Panc1 (cell line): ENCODE measurements at regions not wholly inside any gene's neighbourhood (a gene's known extent, or its start where the extent isn't known, plus 50 kb on each side); places are given as distances from the start of the nearest gene placed in this dataset.

Experiments used
- ATAC-seq: fragments of 200-7000 bp; cut with Tn5 transposase; 2 replicates; pipeline ENCODE4 v1.9.1; 2020; ENCODE audit warnings: mild to moderate bottlenecking, moderate library complexity
- BruUV-seq: library from RNA; stranded (reverse); fragments of 400-500 nt; replicated peaks from 2 replicates; lab custom pipeline; 2021; lab: Mats Ljungman, UMichigan
- CTCF ChIA-PET: fragments of 300-600 bp; sonication (Branson Sonifier 250); formaldehyde crosslinking; loops from one replicate; lab custom pipeline; 2022; ENCODE audit warnings: antibody characterized with exemption; lab: Charles Lee
- POLR2A ChIA-PET: fragments of 300-600 bp; sonication (Branson Sonifier 250); formaldehyde crosslinking; loops from one replicate; lab custom pipeline; 2022; ENCODE audit warnings: antibody characterized with exemption; lab: Charles Lee
- DNase-seq: peaks from one replicate; pipeline ENCODE4 v3.0.0-alpha.2; 2010; ENCODE audit warnings: low read depth, low spot score
- H3K27ac ChIP-seq: 2 replicates; pipeline ENCODE4 v1.5.1; 2011; ENCODE audit warnings: mild to moderate bottlenecking, low read length, inconsistent platforms
- H3K27me3 ChIP-seq: fragments of 200-500 bp; sonication (Bioruptor generic); 2 replicates; pipeline ENCODE4 v1.6.0; 2014; ENCODE audit warnings: low read length, inconsistent platforms; ENCODE audit not compliant: control insufficient read depth, insufficient read depth
- H3K36me3 ChIP-seq: fragments of 200-500 bp; sonication (Bioruptor generic); 2 replicates; pipeline ENCODE4 v1.5.1; 2014; ENCODE audit warnings: inconsistent platforms, mild to moderate bottlenecking, low read length, moderate library complexity; ENCODE audit not compliant: control insufficient read depth, insufficient read depth
- H3K4me1 ChIP-seq: 2 replicates; pipeline ENCODE4 v1.5.1; 2011; ENCODE audit warnings: inconsistent platforms, mild to moderate bottlenecking, low read length, moderate library complexity; ENCODE audit not compliant: control insufficient read depth, insufficient read depth
- H3K4me3 ChIP-seq, 2 experiments: 2 replicates each; pipeline ENCODE4 v1.5.1; 2011 to 2012; ENCODE audit warnings: low read depth in 2 of 2, low read length in 2 of 2, mild to moderate bottlenecking in 2 of 2, inconsistent platforms in 1 of 2, moderate library complexity in 1 of 2
- H3K9me3 ChIP-seq: fragments of 200-500 bp; sonication (Bioruptor generic); 2 replicates; pipeline ENCODE4 v1.5.1; 2014; ENCODE audit warnings: low read depth, mild to moderate bottlenecking, inconsistent platforms, low read length, moderate library complexity; ENCODE audit not compliant: control insufficient read depth, insufficient read depth
- CTCF ChIP-seq: fragments of 450-650 bp; IDR thresholded peaks from 2 replicates; pipeline ENCODE4 v1.5.1; 2017; ENCODE audit warnings: mild to moderate bottlenecking
- POLR2AphosphoS5 ChIP-seq: IDR thresholded peaks from 2 replicates; pipeline ENCODE4 v1.6.1; 2012; ENCODE audit warnings: mild to moderate bottlenecking, low read depth, low read length, moderate library complexity
- SIN3A ChIP-seq: IDR thresholded peaks from 2 replicates; pipeline ENCODE4 v1.6.1; 2012; ENCODE audit warnings: low read depth, mild to moderate bottlenecking, low read length, moderate library complexity, borderline replicate concordance; ENCODE audit not compliant: insufficient read depth
- TCF7L2 ChIP-seq: IDR thresholded peaks from 2 replicates; pipeline ENCODE4 v1.6.1; 2011; ENCODE audit warnings: mild to moderate bottlenecking, low read depth, low read length, inconsistent platforms
- in situ Hi-C: cut with HindIII; loops from 2 replicates; pipeline ENCODE4 v1.10.0; 2016; ENCODE audit warnings: low sequenced_read_pairs, low pct_unique_long_range_greater_than_20kb
- intact Hi-C: fragments of 100-400 bp; cut with micrococcal nuclease; formaldehyde crosslinking; loops from one replicate; pipeline ENCODE4 v1.10.0; 2022; ENCODE audit not compliant: unreplicated experiment
- TF ChIP-seq, protein P1 (sequence below), 2 experiments: IDR thresholded peaks; 2 replicates each; pipeline ENCODE4 v1.6.1; 2011 to 2012; ENCODE audit warnings: low read depth in 2 of 2, control low read depth in 1 of 2, low read length in 1 of 2, mild to moderate bottlenecking in 1 of 2, moderate library complexity in 1 of 2; ENCODE audit not compliant: insufficient read depth in 1 of 2

DNA sequence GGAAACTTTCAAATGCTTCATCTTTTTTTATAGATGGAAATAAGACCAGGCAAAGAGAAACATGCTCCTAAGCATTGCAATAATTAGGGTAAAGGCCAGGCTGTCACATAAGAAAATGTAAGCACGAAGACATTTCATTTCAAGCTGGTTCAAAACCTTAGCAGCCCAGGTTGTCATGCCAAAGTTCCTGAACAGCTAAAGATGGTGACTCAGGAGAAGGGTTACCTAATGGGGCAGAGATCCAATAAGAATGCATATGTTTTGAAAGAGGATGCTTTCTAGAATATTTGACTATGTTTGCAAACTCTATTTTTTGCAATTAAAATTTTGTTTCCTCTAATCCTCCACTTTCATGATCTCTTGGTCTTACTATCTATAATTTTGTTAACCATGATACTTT lies 65.6 kb upstream of the PHACTR2 start:
- ATAC-seq (no peak), DNase-seq (no peak)
- in situ Hi-C loops (no loop called here), intact Hi-C loops (no loop called here)
- TF ChIP-seq TCF7L2 (no peak), CTCF (no peak), SIN3A (no peak), POLR2AphosphoS5 (no peak)
- TF ChIP-seq, protein P1, sequence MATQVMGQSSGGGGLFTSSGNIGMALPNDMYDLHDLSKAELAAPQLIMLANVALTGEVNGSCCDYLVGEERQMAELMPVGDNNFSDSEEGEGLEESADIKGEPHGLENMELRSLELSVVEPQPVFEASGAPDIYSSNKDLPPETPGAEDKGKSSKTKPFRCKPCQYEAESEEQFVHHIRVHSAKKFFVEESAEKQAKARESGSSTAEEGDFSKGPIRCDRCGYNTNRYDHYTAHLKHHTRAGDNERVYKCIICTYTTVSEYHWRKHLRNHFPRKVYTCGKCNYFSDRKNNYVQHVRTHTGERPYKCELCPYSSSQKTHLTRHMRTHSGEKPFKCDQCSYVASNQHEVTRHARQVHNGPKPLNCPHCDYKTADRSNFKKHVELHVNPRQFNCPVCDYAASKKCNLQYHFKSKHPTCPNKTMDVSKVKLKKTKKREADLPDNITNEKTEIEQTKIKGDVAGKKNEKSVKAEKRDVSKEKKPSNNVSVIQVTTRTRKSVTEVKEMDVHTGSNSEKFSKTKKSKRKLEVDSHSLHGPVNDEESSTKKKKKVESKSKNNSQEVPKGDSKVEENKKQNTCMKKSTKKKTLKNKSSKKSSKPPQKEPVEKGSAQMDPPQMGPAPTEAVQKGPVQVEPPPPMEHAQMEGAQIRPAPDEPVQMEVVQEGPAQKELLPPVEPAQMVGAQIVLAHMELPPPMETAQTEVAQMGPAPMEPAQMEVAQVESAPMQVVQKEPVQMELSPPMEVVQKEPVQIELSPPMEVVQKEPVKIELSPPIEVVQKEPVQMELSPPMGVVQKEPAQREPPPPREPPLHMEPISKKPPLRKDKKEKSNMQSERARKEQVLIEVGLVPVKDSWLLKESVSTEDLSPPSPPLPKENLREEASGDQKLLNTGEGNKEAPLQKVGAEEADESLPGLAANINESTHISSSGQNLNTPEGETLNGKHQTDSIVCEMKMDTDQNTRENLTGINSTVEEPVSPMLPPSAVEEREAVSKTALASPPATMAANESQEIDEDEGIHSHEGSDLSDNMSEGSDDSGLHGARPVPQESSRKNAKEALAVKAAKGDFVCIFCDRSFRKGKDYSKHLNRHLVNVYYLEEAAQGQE (IDR thresholded peaks at IDR 0.05; ENCODE audit: insufficient read depth in 1 of 2, low read depth in 2 of 2, low read length in 1 of 2), result no peak
- ChIA-PET POLR2A (no interaction called here), CTCF (no interaction called here)
- no peak overlapping the region for H3K4me3 ChIP-seq
- no peaks in the 10 kb centered on the region for H3K27me3 ChIP-seq
- no peak overlapping the region for H3K27ac ChIP-seq
- BruUV-seq, result no TSS peak
- H3K4me1 ChIP-seq, result 0 out of 2 replicates have a peak, but pooled peaks cover 3% of the 10 kb centered on the region
- no peaks in the 10 kb centered on the region for H3K36me3 ChIP-seq
- no peaks in the 10 kb centered on the region for H3K9me3 ChIP-seq

DNA sequence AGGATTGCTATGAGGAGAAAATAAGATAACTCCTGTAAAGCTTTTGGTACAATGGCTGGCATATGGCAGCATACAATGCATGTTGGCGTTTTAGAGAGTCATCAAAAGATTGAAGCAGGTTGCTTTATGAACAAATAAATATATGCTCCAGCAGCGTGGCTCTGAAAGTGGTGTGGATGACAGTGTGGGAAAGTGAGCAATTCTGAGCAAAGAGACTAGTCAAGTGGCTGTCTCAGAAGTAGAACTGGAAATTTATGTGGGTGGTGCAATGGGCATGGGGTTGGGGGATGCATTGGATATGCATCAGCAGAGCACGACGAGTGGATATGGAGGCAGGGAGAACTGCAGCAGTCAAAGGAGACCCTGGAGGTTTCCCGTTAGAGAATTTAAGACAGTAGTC lies 66.2 kb upstream of the PHACTR2 start:
- 0 out of 2 replicates have a peak, but pooled peaks cover 3% of the 10 kb centered on the region for H3K4me1 ChIP-seq
- DNase-seq (no peak), ATAC-seq (no peak)
- H3K27ac ChIP-seq, result no peak overlapping the region
- no peak overlapping the region for H3K4me3 ChIP-seq
- no peak for TF ChIP-seq TCF7L2
- TF ChIP-seq, protein P1 (IDR thresholded peaks at IDR 0.05; ENCODE audit: insufficient read depth in 1 of 2, low read depth in 2 of 2, low read length in 1 of 2), result no peak
- no peak for TF ChIP-seq CTCF
- TF ChIP-seq POLR2AphosphoS5, result no peak
- TF ChIP-seq SIN3A, result no peak
- H3K27me3 ChIP-seq, result no peaks in the 10 kb centered on the region
- no peaks in the 10 kb centered on the region for H3K36me3 ChIP-seq
- BruUV-seq, result no TSS peak
- ChIA-PET POLR2A (no interaction called here), CTCF (no interaction called here)
- in situ Hi-C loops, result no loop called here
- intact Hi-C loops, result no loop called here
- no peaks in the 10 kb centered on the region for H3K9me3 ChIP-seq
